AG09309 (cell line): ENCODE measurements at regions not wholly inside any gene's neighbourhood (a gene's known extent, or its start where the extent isn't known, plus 50 kb on each side); places are given as distances from the start of the nearest gene placed in this dataset.

Source experiments
- DNase-seq: peaks from one replicate; pipeline ENCODE4 v3.0.0-alpha.2; 2010; ENCODE audit warnings: low read depth
- H3K4me3 ChIP-seq: 2 replicates; pipeline ENCODE4 v1.5.1; 2011; ENCODE audit warnings: mild to moderate bottlenecking, low read depth, low read length, moderate library complexity; ENCODE audit not compliant: control insufficient read depth
- CTCF ChIP-seq: IDR thresholded peaks from 2 replicates; pipeline ENCODE4 v1.5.1; 2011; ENCODE audit warnings: mild to moderate bottlenecking, low read depth, low read length, inconsistent platforms; ENCODE audit not compliant: insufficient read depth, control insufficient read depth; ENCODE audit errors: missing control alignments

GRCh38 chr17:71625330-71625729 lies 495.5 kb upstream of the SOX9 start:
- TF ChIP-seq CTCF = no peak
- no peak for DNase-seq
- H3K4me3 ChIP-seq = no peak overlapping the region

GRCh38 chr17:71628306-71628705 lies 492.5 kb upstream of the SOX9 start:
- TF ChIP-seq CTCF = no peak
- no peak overlapping the region for H3K4me3 ChIP-seq
- DNase-seq = no peak

- H3K4me3 ChIP-seq = no peak overlapping the region
- no peak for DNase-seq
- TF ChIP-seq CTCF = no peak
These were observed 489.3 kb upstream of the SOX9 start for GRCh38 chr17:71631483-71631882.

- TF ChIP-seq CTCF = no peak
- no peak overlapping the region for H3K4me3 ChIP-seq
- DNase-seq = no peak
These were observed 488.5 kb upstream of the SOX9 start for GRCh38 chr17:71632328-71632727.

- DNase-seq = peak; percentile 83
- no peak overlapping the region for H3K4me3 ChIP-seq
- no peak for TF ChIP-seq CTCF
These were observed 487.4 kb upstream of the SOX9 start for GRCh38 chr17:71633391-71633849.

GRCh38 chr17:71634376-71634775 lies 486.4 kb upstream of the SOX9 start:
- TF ChIP-seq CTCF = no peak
- H3K4me3 ChIP-seq = no peak overlapping the region
- DNase-seq = no peak

- H3K4me3 ChIP-seq = no peak overlapping the region
- DNase-seq = no peak
- TF ChIP-seq CTCF = no peak
These were observed 485.6 kb upstream of the SOX9 start for GRCh38 chr17:71635187-71635586.
